ENCODE measurements at regions not wholly inside any gene's neighbourhood (a gene's known extent, or its start where the extent isn't known, plus 50 kb on each side); places are given as distances from the start of the nearest gene placed in this dataset.

DNA sequence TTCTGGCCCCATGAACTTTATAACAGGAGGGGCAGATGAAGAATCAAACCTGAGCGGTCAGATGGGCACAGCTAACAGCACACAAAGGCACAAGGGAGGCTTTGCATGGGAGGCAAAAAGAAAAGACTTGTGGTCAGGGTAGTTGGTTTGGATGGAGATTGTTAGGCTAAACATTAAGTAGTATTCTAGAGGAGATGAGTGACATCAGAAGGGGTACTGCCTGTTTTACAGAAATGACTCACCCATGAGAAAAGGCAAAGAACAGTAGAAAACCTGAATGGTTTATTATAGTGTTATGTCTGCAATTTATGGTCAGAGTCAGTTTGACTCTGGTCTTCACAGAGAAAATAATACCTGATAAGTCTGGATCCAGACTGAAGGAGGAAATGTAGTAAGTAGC is 129.8 kb upstream of the KIRREL3 start:
- no peak for DNase-seq (ENCODE audit: extremely low read depth, low read depth, low spot score)

DNA sequence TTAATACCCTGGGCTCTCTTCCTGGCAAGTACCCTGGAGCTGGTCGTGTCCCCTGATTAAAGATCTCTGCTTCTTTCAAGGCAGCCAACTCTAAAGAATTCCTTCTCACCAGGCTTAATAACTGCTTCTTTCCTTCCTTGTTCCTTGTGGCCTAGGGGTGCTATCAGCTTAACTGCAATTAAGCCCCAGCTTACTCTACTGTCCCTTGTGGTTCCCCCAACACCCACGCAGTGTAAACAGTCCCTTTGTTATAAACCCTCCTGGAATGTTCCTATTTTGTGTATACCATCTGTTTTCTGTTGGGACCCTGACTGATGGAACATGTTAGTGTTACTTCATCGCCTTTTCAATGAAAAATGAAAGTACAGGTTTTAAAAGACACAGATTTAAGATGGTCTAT is 126.4 kb upstream of the KIRREL3 start:
- DNase-seq (ENCODE audit: extremely low read depth, low read depth, low spot score): no peak

DNA sequence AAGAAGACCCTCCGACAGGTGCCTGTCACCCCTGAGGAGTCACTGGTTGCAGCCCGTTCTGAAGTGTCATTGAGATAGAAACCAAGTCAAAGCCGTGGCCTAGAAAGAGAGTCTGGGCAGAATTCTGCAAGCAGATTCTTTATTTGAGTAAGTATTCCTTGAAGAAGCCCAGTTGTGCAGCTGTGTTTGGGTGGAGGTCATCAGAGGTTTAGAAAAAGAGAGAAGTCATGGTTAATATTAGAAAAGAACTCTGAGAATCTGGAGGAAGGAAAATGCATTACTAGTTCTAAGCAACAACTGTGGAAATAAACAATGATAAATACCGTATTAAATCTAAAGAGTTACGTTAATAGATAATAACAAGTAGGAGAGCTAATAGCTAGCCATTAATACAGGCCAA is 118.8 kb upstream of the KIRREL3 start:
- DNase-seq (ENCODE audit: extremely low read depth, low read depth, low spot score): no peak

DNA sequence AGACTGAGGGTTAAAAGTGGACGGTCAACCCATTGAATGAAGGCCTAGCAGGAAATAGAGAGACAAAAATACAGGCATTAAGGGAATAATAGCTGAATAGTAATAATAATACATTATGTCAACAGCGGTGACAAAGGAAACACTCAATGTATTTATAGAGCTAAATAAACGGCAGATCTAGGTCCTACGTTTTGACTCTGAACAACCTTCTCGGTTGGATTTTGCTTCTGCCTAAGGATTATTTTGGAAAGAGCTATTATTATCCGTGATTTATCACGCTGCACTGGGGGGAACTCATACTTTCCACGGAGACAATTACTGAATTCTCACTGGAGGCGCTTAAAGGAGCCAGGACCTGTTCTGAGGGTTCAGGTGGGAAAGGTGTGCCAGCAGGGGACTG is 118.2 kb upstream of the KIRREL3 start:
- DNase-seq (ENCODE audit: extremely low read depth, low read depth, low spot score): no peak

DNA sequence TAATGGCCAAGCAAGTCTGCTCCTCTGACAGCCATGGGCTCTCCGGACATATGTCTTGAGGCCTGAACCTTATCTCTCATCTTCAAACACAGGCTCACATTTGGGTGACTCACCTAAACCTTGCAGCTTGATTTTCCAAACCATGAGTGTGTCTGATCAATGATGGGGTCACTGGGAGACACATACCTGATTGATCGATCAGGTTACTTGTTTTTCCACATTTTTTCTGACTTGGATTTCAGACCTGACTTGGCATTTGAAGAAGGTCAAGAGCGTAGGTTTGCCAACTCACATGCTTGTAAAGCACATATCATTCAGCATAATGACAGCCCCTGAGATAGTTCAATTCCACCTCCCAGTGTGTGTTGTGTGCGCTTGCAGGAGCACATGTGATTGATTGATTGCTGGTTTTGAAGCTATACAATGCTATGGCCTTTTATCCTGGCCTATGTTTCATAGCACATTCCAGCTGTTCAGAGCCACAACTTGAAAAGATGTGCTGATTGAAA is 116.7 kb upstream of the KIRREL3 start:
- DNase-seq (ENCODE audit: extremely low read depth, low read depth, low spot score): no peak

DNA sequence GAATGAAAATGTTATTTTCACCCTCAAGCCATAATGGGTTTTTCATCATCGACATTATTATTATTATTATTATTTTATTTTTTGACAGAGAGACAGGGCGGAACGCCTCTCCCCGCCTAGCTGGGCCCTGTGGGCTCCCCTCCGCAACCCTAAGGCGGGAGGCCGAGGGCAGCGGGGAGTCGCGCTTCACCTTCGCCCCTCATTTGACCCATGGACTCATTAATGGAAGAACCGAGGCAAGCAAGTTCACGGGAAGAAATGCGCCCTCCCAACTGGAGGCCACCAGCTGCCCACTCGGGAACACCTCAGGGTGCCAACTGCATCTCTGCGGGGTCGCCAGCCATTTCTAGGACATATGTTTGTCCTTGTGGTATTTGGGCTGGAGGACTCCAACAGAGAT is 115.3 kb upstream of the KIRREL3 start:
- DNase-seq (ENCODE audit: extremely low read depth, low read depth, low spot score): no peak

DNA sequence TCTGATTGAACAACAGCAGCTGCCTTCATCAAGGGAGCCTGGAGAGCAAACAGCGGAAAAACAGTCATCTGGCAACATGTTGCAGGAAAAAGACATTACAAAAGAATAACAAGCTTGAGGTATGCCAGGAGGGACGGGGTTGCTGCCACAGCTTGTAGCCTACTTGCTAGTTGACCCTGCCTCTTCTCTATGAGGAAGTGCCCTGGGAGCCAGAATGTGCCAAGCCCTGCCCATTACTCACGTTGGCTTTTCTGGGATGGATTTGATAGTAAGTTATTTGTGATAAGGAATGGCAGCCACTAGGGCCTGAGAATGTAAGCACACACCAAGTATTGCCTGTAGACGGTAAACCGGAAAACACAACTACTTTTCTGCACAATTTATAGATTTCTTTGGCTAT is 113.5 kb upstream of the KIRREL3 start:
- DNase-seq (ENCODE audit: extremely low read depth, low read depth, low spot score): no peak

DNA sequence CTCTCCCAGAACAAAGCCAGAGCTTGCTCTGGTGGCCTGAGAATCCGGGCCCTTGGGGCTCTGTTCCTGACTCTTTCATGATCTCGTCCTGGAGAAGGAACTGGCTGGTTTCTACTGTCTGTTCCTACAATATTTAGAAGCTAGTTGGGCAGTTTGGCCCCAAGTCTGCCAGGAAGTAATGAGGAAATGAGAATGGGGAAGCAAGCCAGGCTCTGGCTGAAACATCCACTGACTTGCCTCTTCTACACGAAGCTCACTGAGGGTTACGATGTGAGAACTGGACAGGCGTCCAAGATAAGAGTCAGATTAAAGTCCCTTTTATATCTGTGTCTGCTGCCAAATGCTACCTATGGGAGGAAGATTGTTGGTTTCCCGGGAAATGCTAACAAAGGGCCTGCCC is 110.0 kb upstream of the KIRREL3 start:
- DNase-seq (ENCODE audit: extremely low read depth, low read depth, low spot score): no peak

DNA sequence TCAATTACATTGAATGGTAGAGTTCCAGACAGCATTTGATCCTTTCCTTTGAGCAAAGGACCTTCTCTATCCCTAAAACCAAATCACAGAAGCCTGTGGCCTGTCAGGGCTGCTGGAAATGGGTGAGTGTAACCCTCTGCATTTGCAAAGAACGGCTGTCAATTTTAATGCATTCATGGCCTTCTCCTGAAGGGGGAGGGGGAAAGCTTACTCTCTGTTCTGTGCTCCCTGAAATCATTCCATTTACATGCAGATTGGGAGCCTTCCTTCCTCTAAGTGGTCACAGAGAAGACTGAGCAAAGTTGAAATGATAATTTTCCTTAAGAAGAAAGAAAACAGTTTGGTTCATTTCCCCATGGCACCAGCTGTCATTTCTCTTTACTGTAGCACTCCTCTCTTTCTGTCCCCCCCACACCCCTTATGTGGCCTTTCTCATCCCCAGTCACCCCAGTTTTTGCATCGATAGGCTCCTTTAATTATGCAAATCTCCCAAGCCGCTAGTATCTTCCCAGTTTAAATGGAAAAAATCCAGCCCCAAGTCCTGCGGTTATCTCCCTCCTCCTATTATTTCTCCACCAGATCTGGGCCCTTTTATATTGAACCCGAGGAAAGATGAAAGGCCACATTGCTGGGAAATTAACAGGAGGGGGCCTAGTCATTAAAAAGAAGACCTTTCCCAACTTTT is 109.4 kb upstream of the KIRREL3 start:
- no peak for DNase-seq (ENCODE audit: extremely low read depth, low read depth, low spot score)

DNA sequence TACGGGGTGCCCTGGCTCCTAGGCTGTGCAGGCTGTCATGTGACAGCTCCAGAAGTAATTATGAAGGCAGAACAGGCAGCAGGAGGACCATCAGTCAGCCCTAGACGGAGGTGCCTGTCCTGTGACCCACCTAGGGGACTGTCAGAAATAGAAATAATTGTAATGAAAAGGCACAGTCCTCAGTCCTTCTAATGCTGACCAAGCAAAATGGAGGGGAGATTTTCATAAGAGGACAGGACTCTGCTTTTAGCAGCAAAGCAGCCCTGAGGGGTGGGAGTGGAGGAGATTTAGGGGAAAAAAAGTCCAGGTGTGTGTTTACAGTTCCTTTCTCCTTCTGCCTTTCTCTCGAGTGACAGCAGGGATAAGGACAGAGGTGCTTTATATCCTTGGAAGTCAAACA is 108.3 kb upstream of the KIRREL3 start:
- DNase-seq (ENCODE audit: extremely low read depth, low read depth, low spot score): no peak

DNA sequence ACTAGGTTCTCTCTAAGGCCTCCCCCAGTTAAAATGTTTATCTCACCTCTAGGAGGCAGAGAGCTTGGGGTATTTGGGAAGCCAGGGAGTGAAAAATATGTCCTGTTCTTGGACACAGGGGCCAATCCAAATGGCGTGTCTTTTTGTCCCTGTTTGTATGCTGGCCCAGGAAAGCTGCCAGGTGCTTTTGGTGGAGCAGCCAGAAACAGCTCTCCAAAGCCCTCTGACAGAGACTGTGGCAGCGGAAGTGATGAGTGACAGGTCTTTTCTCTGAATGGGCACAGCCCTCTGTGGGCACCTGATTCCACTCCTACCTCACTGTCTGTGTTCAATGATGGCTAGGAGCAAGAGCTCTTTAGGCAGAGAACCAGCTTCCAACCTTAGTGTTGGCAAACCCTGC is 106.4 kb upstream of the KIRREL3 start:
- DNase-seq (ENCODE audit: extremely low read depth, low read depth, low spot score): no peak

DNA sequence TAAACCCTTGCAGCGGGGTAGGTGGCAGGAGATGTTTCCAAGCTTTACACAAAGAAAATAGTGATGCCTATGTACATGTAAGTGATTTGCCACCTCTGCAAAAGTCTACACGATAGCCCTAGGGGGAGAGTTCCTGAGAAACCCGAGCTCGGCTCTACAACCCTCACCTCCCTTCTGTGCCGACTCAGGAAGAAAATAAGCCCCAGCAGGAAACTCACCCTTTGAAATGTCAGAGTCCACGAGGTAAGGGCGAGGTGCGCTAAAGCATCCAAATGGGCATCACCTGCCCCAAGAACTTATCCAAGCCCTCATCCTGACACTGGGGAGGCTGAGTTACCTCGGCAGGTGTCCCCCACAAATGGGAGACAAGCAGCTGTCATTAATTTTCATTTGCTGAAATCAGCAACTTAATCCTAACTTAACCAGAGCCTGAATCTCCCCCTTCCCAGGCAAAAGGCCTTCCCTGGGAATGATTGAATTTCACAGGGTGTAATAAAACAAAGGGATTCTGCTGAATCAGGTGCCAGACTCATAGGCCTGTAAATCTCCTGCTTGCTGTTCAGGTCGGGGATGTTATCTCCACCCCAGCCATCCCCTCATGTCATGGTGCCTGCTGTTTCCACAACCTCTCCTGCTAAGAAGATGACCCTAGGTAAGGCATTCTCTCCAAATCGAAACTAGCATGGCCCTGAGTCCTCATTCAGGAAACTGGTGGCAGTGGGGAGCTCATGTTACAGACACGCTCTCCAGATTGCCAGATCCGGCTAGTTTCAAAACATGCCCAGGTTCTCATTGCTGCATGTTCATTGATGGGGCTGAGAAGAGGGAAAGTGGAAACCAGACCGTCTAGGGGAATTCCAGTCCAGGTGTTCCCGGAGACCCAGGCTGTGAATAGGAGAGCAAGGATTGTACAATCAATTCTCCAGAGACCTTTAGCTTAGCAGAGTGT is 105.3 kb upstream of the KIRREL3 start:
- no peak for DNase-seq (ENCODE audit: extremely low read depth, low read depth, low spot score)

DNA sequence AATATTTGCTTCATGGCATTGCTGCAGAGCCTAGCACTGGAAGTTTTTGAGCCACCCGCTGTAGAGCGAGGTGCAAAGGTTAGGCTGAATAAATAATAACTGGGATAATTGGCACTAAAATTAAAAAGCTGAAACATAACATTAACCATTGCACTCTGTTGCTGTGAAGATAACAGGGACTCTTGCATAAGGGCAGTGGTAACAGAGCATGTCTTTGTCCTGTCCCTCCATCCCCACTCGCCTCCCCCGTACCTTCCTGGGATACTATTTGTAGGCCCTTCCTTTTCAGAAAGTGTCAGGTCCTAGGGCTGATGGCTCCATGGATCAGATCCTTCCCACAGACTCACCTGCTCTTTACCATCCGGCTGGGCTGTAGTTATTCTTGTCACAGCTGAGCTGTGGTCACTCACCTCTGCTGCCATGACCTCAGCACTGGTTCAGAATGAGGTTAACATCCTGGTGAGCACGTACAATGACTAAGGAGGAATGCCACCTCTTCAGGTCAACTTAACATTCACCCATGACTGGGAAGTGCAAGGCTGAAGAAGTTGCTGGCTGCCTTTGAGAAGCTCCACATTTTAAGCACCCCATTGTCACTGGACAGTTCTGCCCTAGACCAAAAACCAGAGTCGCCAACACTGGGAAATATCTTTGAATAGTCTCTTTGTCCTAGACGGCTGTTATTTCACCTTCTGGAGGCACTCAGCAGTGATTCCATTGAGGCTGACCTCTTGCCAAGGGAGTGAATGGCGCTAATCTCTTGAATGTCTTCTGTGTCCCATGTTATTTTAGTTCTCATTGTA is 103.2 kb upstream of the KIRREL3 start:
- no peak for DNase-seq (ENCODE audit: extremely low read depth, low read depth, low spot score)

DNA sequence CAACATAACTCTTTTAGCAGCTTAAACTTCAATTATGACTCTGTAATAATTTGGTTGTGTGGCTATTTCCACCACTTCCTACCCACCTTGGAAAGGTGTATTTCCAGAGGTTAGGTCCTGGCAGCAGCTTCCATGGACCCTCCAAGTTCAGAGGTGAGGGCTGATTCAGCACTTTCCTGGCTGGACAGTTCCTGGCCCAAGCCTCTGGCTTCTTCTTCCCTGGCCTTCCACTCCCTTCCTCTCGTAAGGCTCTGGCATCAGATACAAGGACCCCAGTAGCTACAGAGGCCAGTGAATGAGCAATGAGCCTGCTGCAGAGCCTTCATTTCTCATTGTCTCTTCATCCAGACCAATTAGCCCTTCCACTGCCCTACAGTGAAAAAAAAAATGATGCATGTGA is 98.1 kb upstream of the KIRREL3 start:
- DNase-seq (ENCODE audit: extremely low read depth, low read depth, low spot score): no peak

DNA sequence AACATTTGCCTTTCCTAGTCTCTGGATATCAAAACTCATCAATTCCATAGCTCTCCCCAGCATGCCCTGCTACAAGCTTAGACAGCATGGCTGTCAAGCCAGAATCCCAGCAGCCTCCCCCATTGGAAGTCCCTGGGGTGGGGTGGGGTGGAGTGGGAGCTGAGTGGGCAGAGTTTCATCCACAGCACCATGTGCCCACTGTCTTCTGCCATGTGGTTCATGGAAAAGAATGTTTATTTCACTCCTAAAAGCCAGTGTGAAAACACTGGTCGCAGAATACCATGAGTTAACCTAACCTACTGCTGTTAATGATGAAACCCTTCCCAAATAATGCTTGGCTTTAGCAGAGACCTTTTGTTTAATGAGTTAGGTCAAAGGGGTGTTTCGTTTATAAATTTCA is 80.2 kb upstream of the KIRREL3 start:
- DNase-seq (ENCODE audit: extremely low read depth, low read depth, low spot score): no peak

DNA sequence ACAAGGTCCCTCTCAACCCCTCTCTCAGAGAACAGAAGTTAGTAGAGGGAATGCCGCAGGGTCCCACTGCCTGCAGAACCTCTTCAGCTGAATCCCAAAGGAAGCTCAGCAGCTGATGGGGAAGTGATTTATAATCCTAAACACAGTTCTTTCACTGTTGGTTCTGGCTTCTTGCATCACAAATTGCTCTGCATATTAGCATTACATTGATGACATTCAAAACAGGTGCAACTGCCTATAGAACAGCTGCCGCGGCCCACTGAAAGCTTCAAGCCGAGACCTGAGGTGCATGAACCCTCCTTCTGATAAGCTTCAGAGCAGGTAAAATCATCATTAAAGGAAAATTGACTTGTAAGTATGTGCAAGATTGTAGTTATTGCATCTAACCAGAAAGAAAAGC is 75.2 kb upstream of the KIRREL3 start:
- DNase-seq (ENCODE audit: extremely low read depth, low read depth, low spot score): no peak

DNA sequence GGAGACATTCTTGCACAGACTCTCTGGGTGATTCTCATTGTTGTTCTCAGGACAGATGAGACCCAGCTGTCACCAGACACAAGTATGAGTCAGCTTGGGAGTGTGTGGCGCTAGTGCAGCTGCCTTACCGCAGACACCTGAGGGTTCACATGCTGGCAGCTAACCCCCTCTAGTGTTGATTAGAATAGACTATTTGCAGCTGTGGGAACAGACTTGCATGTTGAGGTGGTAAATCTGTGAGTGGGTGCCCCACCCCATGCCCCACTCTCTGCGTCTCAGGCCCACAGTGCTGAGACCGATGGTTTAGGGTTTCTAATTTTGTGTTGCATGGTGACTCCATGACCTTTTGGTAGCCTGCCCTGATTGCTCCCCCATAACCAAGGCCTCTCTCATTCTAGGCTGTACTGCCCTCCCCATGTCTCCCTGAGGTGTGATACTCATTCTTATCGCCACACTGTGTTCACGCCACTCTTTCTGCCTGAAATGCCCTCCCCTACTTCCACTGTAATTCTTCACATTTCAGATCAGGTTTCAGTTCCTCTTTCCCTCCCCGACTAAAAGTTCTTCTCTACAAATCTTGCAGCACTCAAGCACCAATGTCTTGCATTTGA is 73.7 kb upstream of the KIRREL3 start:
- no peak for DNase-seq (ENCODE audit: extremely low read depth, low read depth, low spot score)

DNA sequence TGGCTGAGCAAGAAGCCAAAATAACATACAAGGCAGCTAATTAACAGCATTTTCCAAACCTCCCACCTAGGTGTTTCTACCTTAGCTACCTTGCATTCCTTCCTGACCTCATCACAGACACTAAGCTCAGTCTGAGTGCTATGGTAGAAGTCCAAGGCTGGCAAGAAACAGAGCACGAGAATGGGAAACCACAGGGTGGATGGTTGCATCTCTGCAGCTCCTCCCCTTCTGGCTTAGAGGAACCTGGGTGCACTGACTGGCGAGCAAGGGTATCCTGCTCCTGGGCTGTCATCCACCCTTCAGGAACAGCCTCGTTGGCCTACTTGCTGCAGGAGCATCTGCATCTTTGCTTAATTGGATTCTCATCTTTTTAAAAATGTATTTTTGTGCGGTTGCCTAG is 73.1 kb upstream of the KIRREL3 start:
- DNase-seq (ENCODE audit: extremely low read depth, low read depth, low spot score): no peak

DNA sequence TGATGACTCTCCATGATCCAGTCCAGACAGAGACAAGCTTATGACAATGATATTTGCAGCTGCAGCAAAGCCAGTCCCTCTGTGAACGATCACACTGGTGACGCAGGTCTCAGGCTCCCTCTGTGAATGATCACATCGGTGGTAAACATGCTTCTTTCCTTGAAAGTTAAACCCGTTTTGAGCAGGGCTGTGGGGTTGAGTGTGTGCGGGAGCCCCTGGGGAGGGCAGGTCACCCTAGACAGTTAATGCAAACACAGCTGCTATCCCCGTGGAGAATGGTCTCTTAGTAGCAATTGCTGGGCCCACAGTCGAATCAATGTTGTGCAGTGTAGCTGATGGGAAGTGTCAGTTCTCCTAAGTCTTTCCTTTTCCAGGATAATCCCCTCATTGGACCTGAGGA is 71.0 kb upstream of the KIRREL3 start:
- DNase-seq (ENCODE audit: extremely low read depth, low read depth, low spot score): no peak

DNA sequence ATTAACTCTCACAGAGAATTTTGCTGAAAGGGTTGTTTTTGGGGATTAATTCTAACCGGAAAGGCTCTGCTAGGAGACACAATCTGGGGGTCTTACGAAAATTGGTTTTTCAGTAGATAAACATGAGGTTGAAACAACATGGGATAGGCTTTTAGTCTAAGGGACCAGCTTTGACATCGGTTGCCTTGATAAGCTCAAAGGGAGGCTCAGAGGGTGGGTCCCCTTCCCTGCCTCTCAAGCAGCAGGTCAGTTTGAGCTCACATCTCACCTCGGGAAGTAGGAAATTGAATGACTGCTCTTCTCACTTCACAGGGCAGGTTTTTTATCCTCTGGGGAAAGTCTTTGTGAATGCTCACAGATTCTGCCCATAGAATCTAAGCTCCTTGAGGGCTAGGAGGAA is 70.2 kb upstream of the KIRREL3 start:
- DNase-seq (ENCODE audit: extremely low read depth, low read depth, low spot score): no peak
